GM21381 (cell line): ENCODE measurements at regions not wholly inside any gene's neighbourhood (a gene's known extent, or its start where the extent isn't known, plus 50 kb on each side); places are given as distances from the start of the nearest gene placed in this dataset.

Experiments used
- ATAC-seq: cut with Tn5 transposase; IDR thresholded peaks from one replicate; pipeline ENCODE4 v1.9.1; 2021; ENCODE audit warnings: mild to moderate bottlenecking, moderate library complexity; ENCODE audit not compliant: unreplicated experiment

- no peak for ATAC-seq
These were observed 243.1 kb upstream of the SLC39A10 start for GRCh38 chr2:195413944-195414343.

DNA sequence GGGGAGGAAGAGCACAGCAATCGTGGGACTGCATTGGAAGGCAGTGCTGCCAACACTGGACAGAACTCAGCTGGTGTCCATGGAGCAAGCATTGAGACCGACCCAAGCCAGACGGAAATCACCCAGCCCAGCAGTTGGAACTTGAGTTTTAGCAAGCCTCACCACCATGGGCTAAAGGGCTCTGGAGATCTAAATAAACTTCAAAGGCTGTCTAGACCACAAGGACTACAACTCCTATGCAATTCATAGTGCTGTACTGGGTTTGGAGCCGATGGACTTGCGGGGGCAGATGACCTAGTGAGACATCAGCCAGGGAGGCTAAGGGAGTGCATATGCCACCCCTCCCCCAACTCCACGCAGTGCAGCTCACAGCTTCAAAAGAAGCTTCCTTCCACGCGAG lies 243.6 kb upstream of the SLC39A10 start:
- ATAC-seq: no peak

- ATAC-seq: no peak
These were observed 245.8 kb upstream of the SLC39A10 start for GRCh38 chr2:195411219-195411687.

DNA sequence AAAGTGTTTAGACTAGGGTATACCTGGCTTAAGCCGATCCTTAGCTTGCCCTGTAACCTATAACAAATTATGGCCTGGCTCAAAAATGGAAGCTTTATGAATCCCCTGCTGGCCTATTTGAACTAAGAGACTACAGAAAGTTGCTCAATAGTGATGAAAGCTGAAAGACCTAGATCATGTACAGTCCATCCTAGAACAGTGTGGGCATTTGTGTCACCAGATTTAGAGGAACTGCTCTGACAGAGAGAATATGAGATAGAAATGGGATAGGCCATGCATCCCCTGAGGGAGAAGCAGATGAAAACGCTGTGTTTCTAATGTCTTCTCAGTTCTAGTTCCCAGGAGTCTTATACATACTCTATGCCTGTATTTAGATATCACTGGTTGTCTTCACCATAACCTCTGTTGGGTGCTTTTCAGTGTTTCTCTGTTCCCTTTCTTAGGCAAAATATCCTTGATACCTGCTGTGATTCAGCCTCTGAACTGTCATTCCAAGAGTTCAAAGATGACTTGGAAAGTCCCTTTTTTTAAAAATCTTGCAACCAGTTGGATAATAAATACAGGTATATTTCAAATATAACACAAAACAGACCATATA lies 246.9 kb upstream of the SLC39A10 start:
- peak; percentile 51 for ATAC-seq

DNA sequence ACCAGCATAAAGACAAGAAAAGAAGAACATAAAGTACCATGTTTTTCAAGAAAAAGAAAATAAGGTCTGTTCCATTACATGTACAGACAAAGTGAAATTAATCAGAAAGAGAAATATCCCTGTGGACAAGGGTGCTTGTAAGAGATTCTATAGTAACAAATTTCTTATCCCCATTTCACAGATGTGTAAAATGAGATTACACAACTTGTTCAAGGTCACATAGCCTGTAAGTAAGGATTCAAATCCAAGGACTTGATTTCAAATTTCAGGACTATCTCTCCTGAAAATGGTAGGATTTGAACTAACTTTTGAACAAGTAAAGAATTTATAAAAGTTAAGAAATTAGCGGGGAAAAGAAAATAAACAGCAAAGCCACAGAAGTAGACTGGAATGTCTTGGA lies 248.2 kb upstream of the SLC39A10 start:
- no peak for ATAC-seq

- no peak for ATAC-seq
These were observed 248.8 kb upstream of the SLC39A10 start for GRCh38 chr2:195408196-195408595.

DNA sequence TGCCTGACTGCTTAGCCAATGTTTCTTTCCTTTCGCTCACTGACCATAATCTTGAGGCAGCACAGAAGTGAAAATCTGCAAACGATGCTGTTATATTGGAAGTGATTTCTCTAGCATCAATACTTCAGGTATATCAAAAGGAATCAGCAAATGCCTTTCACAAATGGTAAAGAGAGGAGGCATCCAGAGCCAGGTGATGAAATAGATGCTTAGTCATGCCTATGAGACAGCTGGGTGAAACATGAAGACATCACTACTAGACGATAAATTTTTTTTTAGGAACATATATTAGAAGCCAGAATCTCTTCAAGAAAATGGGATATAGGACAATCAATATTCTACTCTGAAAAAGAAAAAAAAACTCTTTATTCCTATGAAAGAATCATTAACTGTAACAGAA lies 249.2 kb upstream of the SLC39A10 start:
- ATAC-seq: no peak

DNA sequence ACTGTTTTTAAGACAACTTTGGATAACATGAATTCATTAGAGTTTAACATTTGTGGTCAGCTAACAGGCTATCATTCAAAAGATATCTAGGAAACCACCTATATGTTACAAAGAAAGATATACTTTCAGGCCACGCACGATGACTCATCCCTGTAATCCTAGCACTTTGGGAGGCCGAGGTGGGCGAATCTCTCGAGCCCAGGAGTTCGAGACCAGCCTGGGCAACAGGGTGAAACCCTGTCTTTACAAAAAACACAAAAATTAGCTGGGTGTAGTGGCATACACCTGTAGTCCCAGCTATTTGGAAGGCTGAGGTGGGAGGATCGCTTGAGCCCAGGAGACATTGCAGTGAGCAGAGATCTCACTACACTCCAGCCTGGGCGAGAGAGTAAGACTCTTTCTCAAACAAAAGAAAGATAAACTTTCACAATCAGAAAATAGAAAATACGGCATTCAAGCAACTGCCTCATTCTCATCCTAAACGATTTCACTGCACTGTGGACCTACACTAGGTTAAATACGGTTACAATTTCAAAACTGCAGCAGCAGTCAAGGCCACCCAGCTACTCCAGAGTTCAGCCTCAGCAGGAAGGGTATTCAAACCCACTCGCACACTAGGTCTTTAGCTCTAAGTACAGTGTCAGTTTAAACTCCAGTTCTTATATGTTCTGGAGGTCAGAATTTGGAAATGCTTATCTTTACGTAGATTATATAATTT lies 250.0 kb upstream of the SLC39A10 start:
- ATAC-seq: no peak

GRCh38 chr2:195404651-195405050 lies 252.4 kb upstream of the SLC39A10 start:
- no peak for ATAC-seq

DNA sequence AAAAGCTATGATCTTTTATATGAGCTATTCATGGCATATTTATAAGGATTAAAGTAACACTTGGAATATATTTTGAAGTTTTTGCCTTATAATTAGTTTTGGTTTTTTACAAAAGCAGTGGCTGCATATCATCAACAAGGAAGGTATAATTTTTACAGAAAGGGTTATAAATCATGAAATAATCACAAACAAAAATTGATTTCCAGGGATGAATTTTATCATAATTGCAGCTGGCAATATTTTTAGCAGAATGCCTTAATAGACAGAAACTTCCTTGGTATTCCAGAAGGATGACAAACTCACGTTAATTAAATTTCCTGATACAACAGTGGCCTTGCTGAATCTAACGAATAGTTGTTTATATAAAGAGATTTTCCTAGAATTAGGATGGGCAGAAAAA lies 260.5 kb upstream of the SLC39A10 start:
- ATAC-seq: no peak

DNA sequence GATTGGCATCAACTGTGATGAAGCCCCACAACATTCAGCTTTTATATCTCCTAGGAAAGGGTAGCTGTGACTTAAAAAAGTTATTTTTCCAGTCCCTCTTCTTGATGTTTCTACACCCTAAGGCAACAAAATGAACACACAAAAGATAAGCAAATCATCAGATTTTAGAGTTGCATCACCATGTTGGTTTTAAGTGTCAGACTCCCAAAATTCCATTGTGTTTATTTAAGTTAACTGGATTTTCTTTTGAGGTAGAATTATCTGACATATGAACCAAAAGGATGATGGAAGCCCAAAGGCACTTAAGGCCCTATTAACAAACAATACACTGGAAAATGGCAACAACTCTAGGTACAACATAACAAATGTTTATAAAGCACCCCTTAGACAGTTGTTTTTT lies 261.7 kb upstream of the SLC39A10 start:
- ATAC-seq: no peak

- no peak for ATAC-seq
These were observed 264.3 kb upstream of the SLC39A10 start for GRCh38 chr2:195392446-195393336.

- no peak for ATAC-seq
These were observed 266.2 kb upstream of the SLC39A10 start for GRCh38 chr2:195390686-195391321.

DNA sequence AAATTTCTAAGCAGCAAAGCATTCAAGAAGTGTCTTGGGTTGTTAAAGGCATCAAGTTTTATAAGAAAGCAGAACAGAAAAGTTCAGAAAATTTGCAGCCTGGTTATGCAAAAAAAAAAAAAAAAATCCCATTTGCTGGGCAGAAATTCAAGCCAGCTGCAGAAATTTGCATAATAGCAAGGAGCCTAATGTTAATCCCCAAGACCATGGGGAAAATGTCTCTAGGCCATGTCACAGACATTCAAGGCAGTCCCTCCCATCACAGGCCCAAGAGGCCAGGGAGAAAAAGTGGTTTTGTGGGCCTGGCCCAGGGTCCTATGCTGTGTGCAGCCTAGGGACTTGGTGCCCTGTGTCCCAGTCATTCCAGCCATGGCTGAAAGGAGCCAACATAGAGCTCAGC lies 269.0 kb upstream of the SLC39A10 start:
- ATAC-seq: no peak

- ATAC-seq: no peak
These were observed 274.8 kb upstream of the SLC39A10 start for GRCh38 chr2:195382186-195382585.

DNA sequence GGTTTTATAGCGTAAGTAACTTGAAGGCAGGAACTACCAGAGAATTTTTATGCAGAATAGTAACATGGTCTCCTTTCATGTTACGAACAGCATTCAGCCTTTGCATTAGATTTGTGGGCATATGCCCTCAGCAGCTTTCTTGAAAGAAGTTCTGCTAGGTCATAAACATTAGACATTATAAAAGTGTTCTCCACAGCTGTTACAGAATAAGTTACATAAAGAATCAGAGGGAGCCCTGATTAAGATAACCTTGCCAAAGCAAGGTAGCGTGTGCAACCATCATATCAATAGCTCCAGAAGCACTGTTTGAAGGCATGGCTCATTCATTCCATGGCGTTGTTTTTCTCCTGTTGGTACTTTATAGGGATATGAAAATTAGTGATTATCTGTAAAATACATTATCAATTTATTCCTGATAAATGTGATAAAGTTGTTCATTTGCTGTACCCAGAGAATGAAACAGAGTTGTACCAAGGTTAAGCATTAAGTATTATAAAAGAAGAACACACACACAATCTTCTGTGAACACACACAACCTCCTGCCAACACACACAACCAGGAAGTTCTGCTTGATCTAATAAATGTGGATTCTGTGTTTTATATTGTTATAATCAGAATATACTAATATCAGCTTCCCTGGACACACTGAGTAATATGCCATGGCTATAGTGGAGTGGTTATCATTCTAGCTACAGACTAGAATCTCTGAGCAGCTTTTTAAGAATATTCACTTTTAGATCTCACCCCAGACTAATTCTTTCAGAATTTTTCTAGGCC lies 286.7 kb upstream of the SLC39A10 start:
- ATAC-seq: no peak

DNA sequence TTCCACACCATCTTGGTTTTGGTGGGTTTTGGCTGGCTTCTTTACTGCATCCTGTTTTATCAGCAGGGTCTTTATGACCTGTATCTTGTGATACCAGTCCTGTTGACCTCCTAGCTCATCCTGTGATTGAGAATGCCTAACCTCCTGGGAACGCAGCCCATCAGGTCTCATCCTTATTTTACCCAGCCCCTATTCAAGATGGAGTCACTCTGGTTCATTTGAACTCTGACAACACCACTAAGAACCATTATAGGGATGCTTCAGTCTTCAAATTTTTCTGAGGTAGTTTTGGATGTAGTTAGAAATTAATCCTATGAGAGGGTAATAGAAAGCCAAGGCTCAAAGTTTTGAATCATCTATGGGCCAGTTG lies 287.8 kb upstream of the SLC39A10 start:
- ATAC-seq: no peak

- ATAC-seq: no peak
These were observed 288.5 kb upstream of the SLC39A10 start for GRCh38 chr2:195368249-195369217.

GRCh38 chr2:195367809-195368208 lies 289.2 kb upstream of the SLC39A10 start:
- no peak for ATAC-seq
